ENCODE measurements at regions not wholly inside any gene's neighbourhood (a gene's known extent, or its start where the extent isn't known, plus 50 kb on each side); places are given as distances from the start of the nearest gene placed in this dataset.

GRCh38 chr13:50107205-50107604 lies 92.0 kb downstream of the KCNRG start:
- no peak for DNase-seq
- Histone ChIP-seq H3K36me3 (no peaks in the 10 kb centered on the region), H3K27me3 (no peaks in the 10 kb centered on the region), H3K4me3 (ENCODE audit: low read depth, low read length) (no peak overlapping the region), H3K4me1 (no peaks in the 10 kb centered on the region), H3K9me3 (no peaks in the 10 kb centered on the region)
- no peak for TF ChIP-seq CTCF (IDR thresholded peaks at IDR 0.05; ENCODE audit: low read depth, low read length)

GRCh38 chr13:50114961-50115360 lies 99.7 kb downstream of the KCNRG start:
- no peak for DNase-seq
- Histone ChIP-seq H3K4me3 (ENCODE audit: low read depth, low read length) (no peak overlapping the region), H3K9me3 (no peaks in the 10 kb centered on the region), H3K27me3 (no peaks in the 10 kb centered on the region), H3K4me1 (0 out of 2 replicates have a peak, but pooled peaks cover 2% of the 10 kb centered on the region), H3K36me3 (no peaks in the 10 kb centered on the region)
- no peak for TF ChIP-seq CTCF (IDR thresholded peaks at IDR 0.05; ENCODE audit: low read depth, low read length)

GRCh38 chr13:50115695-50116094 lies 100.5 kb downstream of the KCNRG start:
- no peak overlapping the region for H3K4me3 ChIP-seq (ENCODE audit: low read depth, low read length)
- TF ChIP-seq CTCF (IDR thresholded peaks at IDR 0.05; ENCODE audit: low read depth, low read length): no peak
- H3K9me3 ChIP-seq: no peaks in the 10 kb centered on the region
- H3K36me3 ChIP-seq: no peaks in the 10 kb centered on the region
- 0 out of 2 replicates have a peak, but pooled peaks cover 2% of the 10 kb centered on the region for H3K4me1 ChIP-seq
- no peak for DNase-seq
- no peaks in the 10 kb centered on the region for H3K27me3 ChIP-seq

- no peak for DNase-seq
Measured at GRCh38 chr13:50116430-50116973, 101.3 kb downstream of the KCNRG start.

GRCh38 chr13:50119591-50119990 lies 104.3 kb downstream of the KCNRG start:
- H3K27me3 ChIP-seq: no peaks in the 10 kb centered on the region
- no peak overlapping the region for H3K4me3 ChIP-seq (ENCODE audit: low read depth, low read length)
- no peaks in the 10 kb centered on the region for H3K9me3 ChIP-seq
- DNase-seq: peak; percentile 38
- peaks cover 8% of the 10 kb centered on the region; the same call in 1 of the 2 replicates for H3K4me1 ChIP-seq
- TF ChIP-seq CTCF (IDR thresholded peaks at IDR 0.05; ENCODE audit: low read depth, low read length): no peak
- H3K36me3 ChIP-seq: no peaks in the 10 kb centered on the region; the same call in 1 of the 2 replicates

More at GRCh38 chr13:50116430-50116973, 101.3 kb downstream of the KCNRG start:
- Histone ChIP-seq H3K27me3 (no peaks in the 10 kb centered on the region), H3K36me3 (no peaks in the 10 kb centered on the region; the same call in 1 of the 2 replicates), H3K4me1 (peaks cover 6% of the 10 kb centered on the region; the same call in 1 of the 2 replicates), H3K4me3 (ENCODE audit: low read depth, low read length) (no peak overlapping the region), H3K9me3 (no peaks in the 10 kb centered on the region)
- TF ChIP-seq CTCF (IDR thresholded peaks at IDR 0.05; ENCODE audit: low read depth, low read length): no peak

GRCh38 chr13:50122455-50122854 lies 107.2 kb downstream of the KCNRG start:
- Histone ChIP-seq H3K36me3 (peaks cover 4% of the 10 kb centered on the region), H3K27me3 (no peaks in the 10 kb centered on the region), H3K4me1 (peaks cover 8% of the 10 kb centered on the region; the same call in 1 of the 2 replicates), H3K9me3 (no peaks in the 10 kb centered on the region), H3K4me3 (ENCODE audit: low read depth, low read length) (no peak overlapping the region)
- DNase-seq: no peak
- no peak for TF ChIP-seq CTCF (IDR thresholded peaks at IDR 0.05; ENCODE audit: low read depth, low read length)
